Endothelial cell of umbilical vein (primary cell): ENCODE measurements at regions not wholly inside any gene's neighbourhood (a gene's known extent, or its start where the extent isn't known, plus 50 kb on each side); places are given as distances from the start of the nearest gene placed in this dataset.

Source experiments
- BruUV-seq: library from RNA; stranded (reverse); fragments of 400-500 nt; replicated peaks from 2 replicates; lab custom pipeline; 2021; lab: Mats Ljungman, UMichigan
- CTCF ChIA-PET: fragments of 300-600, 350-600 bp; sonication (Branson Sonifier 250); formaldehyde crosslinking; loops from one replicate; lab custom pipeline; 2021; ENCODE audit warnings: antibody characterized with exemption, inconsistent platforms; lab: Charles Lee
- POLR2A ChIA-PET: fragments of 300-600, 350-600 bp; sonication (Branson Sonifier 250); formaldehyde crosslinking; loops from one replicate; lab custom pipeline; 2021; ENCODE audit warnings: antibody characterized with exemption, inconsistent platforms; lab: Charles Lee
- DNase-seq: peaks from one replicate; pipeline ENCODE4 v3.0.0-alpha.2; 2011; ENCODE audit warnings: low read depth, low spot score
- FAIRE-seq: peaks from 2 replicates; lab custom pipeline; 2011; peaks lifted over from hg19 to GRCh38; lab: Jason Lieb, UNC
- H2AFZ ChIP-seq: 2 replicates; pipeline ENCODE4 v1.6.0; 2012; ENCODE audit warnings: low read depth, low read length, control low read depth, inconsistent platforms
- H3K27ac ChIP-seq: 2 replicates; pipeline ENCODE4 v1.5.1; 2011; ENCODE audit warnings: low read depth, mild to moderate bottlenecking, control low read depth, low read length, moderate library complexity; ENCODE audit not compliant: insufficient read depth
- H3K27me3 ChIP-seq, 2 experiments: 2 replicates each; pipeline versions ENCODE4 v1.6.0 to v1.6.1; 2011; ENCODE audit warnings: low read length in 2 of 2, mixed read lengths in 1 of 2; ENCODE audit not compliant: control insufficient read depth in 2 of 2, insufficient read depth in 2 of 2
- H3K36me3 ChIP-seq, 2 experiments: 2 replicates in 1 of 2; 3 replicates in 1 of 2; pipeline ENCODE4 v1.5.1; 2011; ENCODE audit warnings: low read length in 2 of 2, mild to moderate bottlenecking in 1 of 2, moderate library complexity in 1 of 2; ENCODE audit not compliant: control insufficient read depth in 2 of 2, insufficient read depth in 2 of 2; ENCODE audit errors: extremely low read depth in 1 of 2
- H3K4me1 ChIP-seq: 3 replicates; pipeline ENCODE4 v1.5.1; 2011; ENCODE audit warnings: mild to moderate bottlenecking, low read length; ENCODE audit not compliant: control insufficient read depth, insufficient read depth; ENCODE audit errors: extremely low read depth
- H3K4me2 ChIP-seq: 2 replicates; pipeline ENCODE4 v1.6.1; 2011; ENCODE audit warnings: low read length, control low read depth, mixed read lengths; ENCODE audit not compliant: insufficient read depth
- H3K4me3 ChIP-seq, 3 experiments: fragments of 200-600 bp in 1 of 3; sonication (generic), shearing (Covaris generic) in 1 of 3; replicated peaks in 1 of 3; 2 replicates each; pipeline ENCODE4 v1.5.1; 2011 to 2016; ENCODE audit warnings: control low read depth in 3 of 3, low read length in 3 of 3, mild to moderate bottlenecking in 2 of 3, inconsistent platforms in 1 of 3, low read depth in 1 of 3, moderate library complexity in 1 of 3; ENCODE audit not compliant: insufficient read depth in 1 of 3
- H3K79me2 ChIP-seq: 2 replicates; pipeline ENCODE4 v1.6.0; 2012; ENCODE audit warnings: low read length, inconsistent platforms; ENCODE audit not compliant: control insufficient read depth, insufficient read depth
- H3K9ac ChIP-seq: replicated peaks from 2 replicates; pipeline ENCODE3; 2011; ENCODE audit warnings: low read length, control low read depth; ENCODE audit not compliant: insufficient read depth; ENCODE audit errors: extremely low read depth
- H3K9me1 ChIP-seq: replicated peaks from 3 replicates; pipeline ENCODE4 v1.6.0; 2011; ENCODE audit warnings: mild to moderate bottlenecking, low read length; ENCODE audit not compliant: control insufficient read depth, insufficient read depth; ENCODE audit errors: extremely low read depth
- H3K9me3 ChIP-seq: replicated peaks from 2 replicates; pipeline ENCODE4 v1.5.1; 2012; ENCODE audit warnings: low read length, inconsistent platforms; ENCODE audit not compliant: control insufficient read depth, insufficient read depth
- H4K20me1 ChIP-seq: replicated peaks from 2 replicates; pipeline ENCODE3; 2011; ENCODE audit warnings: mild to moderate bottlenecking, low read length; ENCODE audit not compliant: control insufficient read depth, insufficient read depth; ENCODE audit errors: extremely low read depth
- CTCF ChIP-seq, 2 donors: IDR thresholded peaks; 1 replicate in 1 of 2; 2 replicates in 1 of 2; pipeline ENCODE4 v1.5.1; 2011; ENCODE audit warnings: low read length in 2 of 2, mild to moderate bottlenecking in 2 of 2, moderate library complexity in 2 of 2, control low read depth in 1 of 2, inconsistent platforms in 1 of 2, low read depth in 1 of 2; ENCODE audit not compliant: insufficient read depth in 1 of 2; ENCODE audit errors: extremely low read depth in 1 of 2
- EZH2 ChIP-seq: IDR thresholded peaks from 2 replicates; pipeline ENCODE4 v1.6.1; 2012; ENCODE audit warnings: borderline replicate concordance, low read depth, mild to moderate bottlenecking, moderate library complexity, low read length, inconsistent platforms; ENCODE audit not compliant: severe bottlenecking
- FOS ChIP-seq: IDR thresholded peaks from 2 replicates; pipeline ENCODE4 v1.6.1; 2011; ENCODE audit warnings: mild to moderate bottlenecking, low read length, moderate library complexity, borderline replicate concordance; ENCODE audit not compliant: insufficient read depth
- GATA2 ChIP-seq: IDR thresholded peaks from 2 replicates; pipeline ENCODE4 v1.7.0; 2011; ENCODE audit warnings: low read depth, mild to moderate bottlenecking, moderate library complexity, mixed read lengths, low read length; ENCODE audit not compliant: insufficient read length, insufficient read depth
- JUN ChIP-seq: IDR thresholded peaks from 2 replicates; pipeline ENCODE4 v1.6.1; 2011; ENCODE audit warnings: borderline replicate concordance, low read depth; ENCODE audit not compliant: insufficient read length, insufficient read depth
- MAX ChIP-seq: IDR thresholded peaks from 2 replicates; pipeline ENCODE4 v1.6.1; 2011; ENCODE audit not compliant: insufficient read depth, insufficient read length
- MYC ChIP-seq: IDR thresholded peaks from one replicate; pipeline ENCODE4 v1.6.1; 2011; ENCODE audit warnings: mild to moderate bottlenecking, low read depth, low read length
- POLR2A ChIP-seq: IDR thresholded peaks from 2 replicates; pipeline ENCODE4 v1.6.1; 2012; ENCODE audit warnings: low read depth, mild to moderate bottlenecking, control low read depth, low read length
- POLR2AphosphoS5 ChIP-seq: IDR thresholded peaks from 2 replicates; pipeline ENCODE4 v1.6.1; 2012; ENCODE audit warnings: low read depth, mild to moderate bottlenecking, control low read depth, low read length, moderate library complexity; ENCODE audit not compliant: insufficient read depth
- dilution Hi-C: fragments of 300-500 bp; cut with MboI; formaldehyde crosslinking; loops from one replicate; pipeline ENCODE4 v1.15.0; 2019; ENCODE audit warnings: low sequenced_read_pairs; ENCODE audit not compliant: extremely low pct_ligation_motif_present
- intact Hi-C: fragments of 100-400 bp; cut with micrococcal nuclease; formaldehyde crosslinking; loops from one replicate; pipeline ENCODE4 v1.10.0; 2022

GRCh38 chr5:69042915-69043654 is 50.7 kb upstream of the SLC30A5 start:
- POLR2A ChIA-PET = no interaction called here
- Histone ChIP-seq H3K4me1 (peaks cover 6% of the 10 kb centered on the region), H3K9ac (peak overlapping the region; percentile 72), H3K4me2 (peak overlapping the region; percentile 98), H3K9me3 (no peaks in the 10 kb centered on the region), H3K4me3 (peak overlapping the region; percentile 38 to 87 (median 82)), H3K36me3 (no peaks in the 10 kb centered on the region), H3K27ac (peak overlapping the region; percentile 43), H4K20me1 (no peaks in the 10 kb centered on the region), H3K79me2 (no peaks in the 10 kb centered on the region), H3K9me1 (no peaks in the 10 kb centered on the region), H3K27me3 (peaks cover 5 to 6% of the 10 kb centered on the region in 2 experiments), H2AFZ (peak overlapping the region; percentile 98)
- TF ChIP-seq POLR2AphosphoS5 = no peak
- peak; percentile 60 to 63 for TF ChIP-seq CTCF (IDR thresholded peaks at IDR 0.05; ENCODE audit: extremely low read depth in 1 of 2, insufficient read depth in 1 of 2, low read depth in 1 of 2, low read length in 2 of 2)
- dilution Hi-C loops = no loop called here
- intact Hi-C loops = loop anchor here (1.0 to 2.0 kb wide), 3 partner anchors 50 to 326 kb away; partner anchors contain the start of genes AK6, RAD17 and TAF9
- DNase-seq (peak; percentile 94), FAIRE-seq (peak; percentile 92)
- CTCF ChIA-PET = interaction anchor here (0.6 to 2.2 kb wide), 18 partner anchors 10 to 386 kb away, joined by 3 to 19 read pairs (median 4); partner anchors contain the start of genes AK6, RAD17, SLC30A5 and TAF9
- BruUV-seq = no TSS peak

- Histone ChIP-seq H3K27me3 (peaks cover 4 to 5% of the 10 kb centered on the region in 2 experiments), H3K9me3 (no peaks in the 10 kb centered on the region), H3K9ac (no peak overlapping the region), H4K20me1 (no peaks in the 10 kb centered on the region), H3K4me2 (peak overlapping the region; percentile 98), H3K79me2 (no peaks in the 10 kb centered on the region), H3K9me1 (no peaks in the 10 kb centered on the region), H3K4me3 (peak overlapping the region in 1 of 3 experiments; percentile 87), H3K27ac (no peak overlapping the region), H3K4me1 (peaks cover 6% of the 10 kb centered on the region), H2AFZ (peak overlapping the region; percentile 98), H3K36me3 (no peaks in the 10 kb centered on the region)
- CTCF ChIA-PET = interaction anchor here (1.0 to 2.2 kb wide), 6 partner anchors 11 to 326 kb away, joined by 3 to 19 read pairs (median 5); partner anchors contain the start of genes AK6, RAD17, SLC30A5 and TAF9
- POLR2A ChIA-PET = no interaction called here
- TF ChIP-seq CTCF (IDR thresholded peaks at IDR 0.05; ENCODE audit: extremely low read depth in 1 of 2, insufficient read depth in 1 of 2, low read depth in 1 of 2, low read length in 2 of 2) (no peak), GATA2 (no peak), EZH2 (no peak), FOS (no peak), MAX (no peak), POLR2A (no peak), MYC (no peak), JUN (no peak), POLR2AphosphoS5 (no peak)
- intact Hi-C loops = loop anchor here (1.0 to 2.0 kb wide), 2 partner anchors 49 to 291 kb away; no protein-coding TSS in a partner anchor
- no TSS peak for BruUV-seq
- dilution Hi-C loops = no loop called here
- FAIRE-seq (no peak), DNase-seq (no peak)
These were observed 50.2 kb upstream of the SLC30A5 start for GRCh38 chr5:69043655-69043996.
